Myocyte (in vitro differentiated cells): ENCODE measurements at regions not wholly inside any gene's neighbourhood (a gene's known extent, or its start where the extent isn't known, plus 50 kb on each side); places are given as distances from the start of the nearest gene placed in this dataset.

ENCODE experiments used
- DNase-seq: peaks from one replicate; pipeline ENCODE4 v3.0.0-alpha.2; 2012; ENCODE audit warnings: low read depth

GRCh38 chr10:31709476-31709875, 219.2 kb downstream of the ARHGAP12 start:
- DNase-seq = peak; percentile 86

- DNase-seq = peak; percentile 94
Measured at GRCh38 chr10:31709028-31709427, 219.6 kb downstream of the ARHGAP12 start.

- DNase-seq = peak; percentile 51
Measured at GRCh38 chr10:31708474-31708873, 220.2 kb downstream of the ARHGAP12 start.

GRCh38 chr10:31708046-31708445, 220.6 kb downstream of the ARHGAP12 start:
- DNase-seq = peak; percentile 48

- peak; percentile 80 for DNase-seq
Measured at GRCh38 chr10:31707093-31708039, 221.3 kb downstream of the ARHGAP12 start.

GRCh38 chr10:31706464-31707092, 222.1 kb downstream of the ARHGAP12 start:
- no peak for DNase-seq

GRCh38 chr10:31705136-31705535, 223.5 kb downstream of the ARHGAP12 start:
- no peak for DNase-seq

- peak; percentile 25 for DNase-seq
Measured at GRCh38 chr10:31704195-31704594, 224.4 kb downstream of the ARHGAP12 start.

GRCh38 chr10:31702954-31703353, 225.7 kb downstream of the ARHGAP12 start:
- DNase-seq = no peak

GRCh38 chr10:31702005-31702404, 226.6 kb downstream of the ARHGAP12 start:
- no peak for DNase-seq

- DNase-seq = no peak
Measured at GRCh38 chr10:31701546-31701945, 227.1 kb downstream of the ARHGAP12 start.

- DNase-seq = peak; percentile 79
Measured at GRCh38 chr10:31700181-31700611, 228.4 kb downstream of the ARHGAP12 start.

GRCh38 chr10:31698181-31698830, 230.3 kb downstream of the ARHGAP12 start:
- DNase-seq = peak; percentile 65

- DNase-seq = peak; percentile 97
Measured at GRCh38 chr10:31697271-31698180, 231.1 kb downstream of the ARHGAP12 start.

- no peak for DNase-seq
Measured at GRCh38 chr10:31694929-31695837, 233.4 kb downstream of the ARHGAP12 start.

- DNase-seq = no peak
Measured at GRCh38 chr10:31694126-31694685, 234.4 kb downstream of the ARHGAP12 start.

GRCh38 chr10:31693491-31693890, 235.1 kb downstream of the ARHGAP12 start:
- DNase-seq = no peak

GRCh38 chr10:31689233-31689632, 239.4 kb downstream of the ARHGAP12 start:
- no peak for DNase-seq
